SK-N-SH treated with all-trans-retinoic acid at 6 μM for 48 hours (cell line): ENCODE measurements at regions not wholly inside any gene's neighbourhood (a gene's known extent, or its start where the extent isn't known, plus 50 kb on each side); places are given as distances from the start of the nearest gene placed in this dataset.

Source experiments
- ATAC-seq: fragments of 200-7000 bp; cut with Tn5 transposase; 3 replicates; pipeline ENCODE4 v1.9.1; 2020; ENCODE audit warnings: mild to moderate bottlenecking, moderate library complexity
- ARNTL ChIP-seq: fragments of 450-650 bp; formaldehyde crosslinking; IDR thresholded peaks from 2 replicates; pipeline ENCODE4 v1.5.0; 2020; ENCODE audit warnings: low read depth, mild to moderate bottlenecking, moderate library complexity, borderline replicate concordance
- BACH2 ChIP-seq: fragments of 250-450 bp; sonication (Bioruptor Pico); IDR thresholded peaks from 2 replicates; pipeline ENCODE4 v1.9.0; 2021; ENCODE audit warnings: mild to moderate bottlenecking, borderline replicate concordance
- CREB5 ChIP-seq: fragments of 250-450 bp; sonication (Bioruptor Pico); IDR thresholded peaks from 2 replicates; pipeline ENCODE4 v1.5.1; 2020; ENCODE audit warnings: low read depth, mild to moderate bottlenecking, moderate library complexity
- CSDC2 ChIP-seq: fragments of 250-450 bp; sonication (Bioruptor Pico); IDR thresholded peaks from 2 replicates; pipeline ENCODE4 v1.5.0; 2020; ENCODE audit warnings: mild to moderate bottlenecking, moderate library complexity
- GLIS3 ChIP-seq: fragments of 250-450 bp; sonication (Bioruptor Pico); IDR thresholded peaks from 2 replicates; pipeline ENCODE4 v1.5.0; 2020; ENCODE audit warnings: mild to moderate bottlenecking, moderate library complexity
- ISL1 ChIP-seq: fragments of 250-450 bp; sonication (Bioruptor Pico); IDR thresholded peaks from 2 replicates; pipeline ENCODE4 v2.1.2; 2022; ENCODE audit warnings: mild to moderate bottlenecking, moderate library complexity
- OSR1 ChIP-seq: fragments of 250-450 bp; sonication (Bioruptor Pico); IDR thresholded peaks from 2 replicates; pipeline ENCODE4 v1.8.0; 2022; ENCODE audit warnings: moderate library complexity, mild to moderate bottlenecking, inconsistent platforms
- PPARA ChIP-seq: fragments of 250-450 bp; sonication (Bioruptor Pico); IDR thresholded peaks from 2 replicates; pipeline ENCODE4 v1.5.0; 2020; ENCODE audit warnings: mild to moderate bottlenecking, borderline replicate concordance
- RARB ChIP-seq: fragments of 250-450 bp; sonication (Bioruptor Pico); IDR thresholded peaks from 2 replicates; pipeline ENCODE4 v1.8.0; 2021; ENCODE audit warnings: mild to moderate bottlenecking, moderate library complexity
- TCF4 ChIP-seq: fragments of 250-450 bp; sonication (Bioruptor Pico); IDR thresholded peaks from 2 replicates; pipeline ENCODE4 v1.8.0; 2021; ENCODE audit warnings: mild to moderate bottlenecking, moderate library complexity, borderline replicate concordance
- TSHZ2 ChIP-seq: fragments of 250-450 bp; sonication (Bioruptor Pico); IDR thresholded peaks from 2 replicates; pipeline ENCODE4 v1.5.0; 2020; ENCODE audit warnings: mild to moderate bottlenecking, moderate library complexity
- ZC3H10 ChIP-seq: fragments of 250-450 bp; sonication (Bioruptor Pico); IDR thresholded peaks from 2 replicates; pipeline ENCODE4 v1.5.1; 2021; ENCODE audit warnings: mild to moderate bottlenecking, moderate library complexity
- ZFP30 ChIP-seq: fragments of 450-650 bp; formaldehyde crosslinking; IDR thresholded peaks from 2 replicates; pipeline ENCODE4 v1.5.0; 2022; ENCODE audit warnings: mild to moderate bottlenecking, moderate library complexity
- ZNF8 ChIP-seq: fragments of 450-650 bp; formaldehyde crosslinking; IDR thresholded peaks from 2 replicates; pipeline ENCODE4 v1.5.0; 2020; ENCODE audit warnings: mild to moderate bottlenecking, moderate library complexity
- TF ChIP-seq, protein P1 (sequence below): fragments of 250-450 bp; sonication (Bioruptor Pico); IDR thresholded peaks from 2 replicates; pipeline ENCODE4 v1.8.0; 2020; ENCODE audit warnings: mild to moderate bottlenecking, moderate library complexity, borderline replicate concordance
- TF ChIP-seq, protein P2 (sequence below): fragments of 250-450 bp; sonication (Bioruptor Pico); IDR thresholded peaks from 2 replicates; pipeline ENCODE4 v1.5.1; 2021; ENCODE audit warnings: mild to moderate bottlenecking, moderate library complexity

DNA sequence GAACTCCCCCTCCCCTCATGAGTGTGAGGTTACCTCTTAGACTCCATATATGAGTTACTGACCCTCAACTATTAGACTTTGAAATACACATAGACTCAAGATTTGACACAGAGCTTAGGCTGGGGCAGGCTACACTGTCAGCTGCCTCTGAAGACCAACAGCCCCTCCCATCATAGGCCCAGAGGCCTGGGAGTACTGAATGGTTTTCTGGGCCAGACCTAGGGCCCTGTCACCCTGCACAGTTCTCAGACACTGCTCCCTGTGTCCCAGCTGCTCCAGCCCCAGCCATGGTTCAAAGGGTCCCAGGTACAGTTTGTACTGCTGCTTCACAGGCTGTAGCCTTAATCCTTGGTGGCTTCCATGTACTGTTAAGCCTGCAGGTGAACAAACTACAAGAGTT, 132.1 kb upstream of the MOCS1 start (continued):
- no peak for TF ChIP-seq TSHZ2
- no peak for TF ChIP-seq GLIS3 (CRISPR knock-in tag)
- TF ChIP-seq OSR1 (CRISPR knock-in tag) = no peak
- TF ChIP-seq ZC3H10 (CRISPR knock-in tag) = no peak
- TF ChIP-seq CREB5 (CRISPR knock-in tag) = no peak
- no peak for TF ChIP-seq PPARA (CRISPR knock-in tag)
- no peak for TF ChIP-seq RARB (CRISPR knock-in tag)

DNA sequence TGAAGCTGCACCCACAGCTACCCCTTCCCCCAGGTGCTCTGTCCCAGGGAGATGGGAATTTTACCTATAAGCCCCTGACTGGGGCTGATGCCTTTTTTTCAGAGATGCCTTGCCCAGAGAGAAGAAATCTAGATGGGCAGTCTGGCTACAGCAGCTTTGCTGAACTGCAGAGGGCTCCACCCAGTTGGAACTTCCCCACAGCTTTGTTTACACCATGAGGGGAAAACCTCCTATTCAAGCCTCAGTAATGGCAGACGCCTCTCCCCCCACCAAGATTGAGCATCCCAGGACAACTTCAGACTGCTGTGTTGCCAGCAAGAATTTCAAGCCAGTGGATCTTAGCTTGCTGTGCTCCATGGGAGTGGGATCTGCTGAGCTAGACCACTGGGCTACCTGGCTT, 122.6 kb upstream of the MOCS1 start:
- TF ChIP-seq CREB5 (CRISPR knock-in tag) = no peak
- no peak for TF ChIP-seq ARNTL (CRISPR knock-in tag)
- TF ChIP-seq ZC3H10 (CRISPR knock-in tag) = no peak
- no peak for TF ChIP-seq ZNF8 (CRISPR knock-in tag)
- TF ChIP-seq CSDC2 (CRISPR knock-in tag) = no peak
- no peak for TF ChIP-seq BACH2 (CRISPR knock-in tag)
- no peak for TF ChIP-seq ISL1 (CRISPR knock-in tag)
- TF ChIP-seq OSR1 (CRISPR knock-in tag) = no peak
- TF ChIP-seq, protein P1, sequence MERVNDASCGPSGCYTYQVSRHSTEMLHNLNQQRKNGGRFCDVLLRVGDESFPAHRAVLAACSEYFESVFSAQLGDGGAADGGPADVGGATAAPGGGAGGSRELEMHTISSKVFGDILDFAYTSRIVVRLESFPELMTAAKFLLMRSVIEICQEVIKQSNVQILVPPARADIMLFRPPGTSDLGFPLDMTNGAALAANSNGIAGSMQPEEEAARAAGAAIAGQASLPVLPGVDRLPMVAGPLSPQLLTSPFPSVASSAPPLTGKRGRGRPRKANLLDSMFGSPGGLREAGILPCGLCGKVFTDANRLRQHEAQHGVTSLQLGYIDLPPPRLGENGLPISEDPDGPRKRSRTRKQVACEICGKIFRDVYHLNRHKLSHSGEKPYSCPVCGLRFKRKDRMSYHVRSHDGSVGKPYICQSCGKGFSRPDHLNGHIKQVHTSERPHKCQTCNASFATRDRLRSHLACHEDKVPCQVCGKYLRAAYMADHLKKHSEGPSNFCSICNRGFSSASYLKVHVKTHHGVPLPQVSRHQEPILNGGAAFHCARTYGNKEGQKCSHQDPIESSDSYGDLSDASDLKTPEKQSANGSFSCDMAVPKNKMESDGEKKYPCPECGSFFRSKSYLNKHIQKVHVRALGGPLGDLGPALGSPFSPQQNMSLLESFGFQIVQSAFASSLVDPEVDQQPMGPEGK (CRISPR knock-in tag) = no peak
- TF ChIP-seq, protein P2, sequence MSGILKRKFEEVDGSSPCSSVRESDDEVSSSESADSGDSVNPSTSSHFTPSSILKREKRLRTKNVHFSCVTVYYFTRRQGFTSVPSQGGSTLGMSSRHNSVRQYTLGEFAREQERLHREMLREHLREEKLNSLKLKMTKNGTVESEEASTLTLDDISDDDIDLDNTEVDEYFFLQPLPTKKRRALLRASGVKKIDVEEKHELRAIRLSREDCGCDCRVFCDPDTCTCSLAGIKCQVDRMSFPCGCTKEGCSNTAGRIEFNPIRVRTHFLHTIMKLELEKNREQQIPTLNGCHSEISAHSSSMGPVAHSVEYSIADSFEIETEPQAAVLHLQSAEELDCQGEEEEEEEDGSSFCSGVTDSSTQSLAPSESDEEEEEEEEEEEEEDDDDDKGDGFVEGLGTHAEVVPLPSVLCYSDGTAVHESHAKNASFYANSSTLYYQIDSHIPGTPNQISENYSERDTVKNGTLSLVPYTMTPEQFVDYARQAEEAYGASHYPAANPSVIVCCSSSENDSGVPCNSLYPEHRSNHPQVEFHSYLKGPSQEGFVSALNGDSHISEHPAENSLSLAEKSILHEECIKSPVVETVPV = no peak
- ATAC-seq = no peak

DNA sequence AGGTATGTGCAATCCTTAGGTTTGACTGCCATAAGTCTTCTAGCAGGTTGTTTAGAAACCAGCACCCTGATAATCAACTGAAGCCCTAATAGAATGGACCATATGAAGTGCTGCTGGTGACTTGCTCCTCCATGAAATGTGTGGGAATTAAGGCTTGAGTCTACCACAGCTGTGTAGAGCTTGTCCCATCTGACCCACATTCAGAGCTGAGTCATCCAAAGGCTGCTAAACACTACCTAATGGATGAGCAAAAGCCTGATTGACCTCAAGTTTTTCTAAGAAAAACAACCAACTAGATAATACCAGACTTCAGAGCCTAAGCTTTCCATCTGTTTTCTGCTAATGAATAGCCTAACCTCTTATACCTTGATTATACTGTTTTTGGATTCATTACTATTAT, 120.3 kb upstream of the MOCS1 start:
- TF ChIP-seq TCF4 (CRISPR knock-in tag) = no peak
- no peak for TF ChIP-seq BACH2 (CRISPR knock-in tag)
- no peak for TF ChIP-seq ZFP30 (CRISPR knock-in tag)
- TF ChIP-seq, protein P2 = no peak
- TF ChIP-seq, protein P1 (CRISPR knock-in tag) = no peak
- TF ChIP-seq GLIS3 (CRISPR knock-in tag) = no peak
- ATAC-seq = no peak
